IMR-90 (cell line): ENCODE measurements at regions not wholly inside any gene's neighbourhood (a gene's known extent, or its start where the extent isn't known, plus 50 kb on each side); places are given as distances from the start of the nearest gene placed in this dataset.

Experiments used
- ATAC-seq: fragments of 200-7000 bp; cut with Tn5 transposase; 2 replicates; pipeline ENCODE4 v1.9.1; 2020; ENCODE audit warnings: low read depth, mild to moderate bottlenecking, moderate library complexity
- BruUV-seq: library from RNA; stranded (reverse); fragments of 400-500 nt; replicated peaks from 2 replicates; lab custom pipeline; 2021; lab: Mats Ljungman, UMichigan
- CTCF ChIA-PET: fragments of 300-600 bp; formaldehyde crosslinking; extraction: SDS; loops from one replicate; lab custom pipeline; 2021; ENCODE audit warnings: antibody characterized with exemption; lab: Yijun Ruan, JAX
- POLR2A ChIA-PET: fragments of 300-600 bp; sonication (Branson Sonifier 250); formaldehyde crosslinking; loops from one replicate; lab custom pipeline; 2022; ENCODE audit warnings: antibody characterized with exemption; ENCODE audit not compliant: unreplicated experiment; lab: Charles Lee
- DNase-seq: peaks from one replicate; pipeline ENCODE4 v3.0.0; 2013
- H2AFZ ChIP-seq: replicated peaks from 2 replicates; pipeline ENCODE3; 2013; ENCODE audit warnings: low read length, mild to moderate bottlenecking; ENCODE audit not compliant: poor library complexity
- H2AK5ac ChIP-seq: 2 replicates; pipeline ENCODE4 v1.6.1; 2013; ENCODE audit warnings: low read depth, low read length, inconsistent platforms
- H2AK9ac ChIP-seq: replicated peaks from 2 replicates; pipeline ENCODE3; 2013; ENCODE audit warnings: mild to moderate bottlenecking, low read depth, low read length, moderate library complexity; ENCODE audit not compliant: poor library complexity
- H2BK120ac ChIP-seq: 2 replicates; pipeline ENCODE4 v1.6.1; 2013; ENCODE audit warnings: low read depth, low read length, inconsistent platforms
- H2BK15ac ChIP-seq: 3 replicates; pipeline ENCODE4 v1.6.1; 2013; ENCODE audit warnings: low read depth, low read length, inconsistent platforms
- H2BK20ac ChIP-seq: 2 replicates; pipeline ENCODE4 v1.6.1; 2013; ENCODE audit warnings: low read depth, mild to moderate bottlenecking, inconsistent platforms, low read length, moderate library complexity
- H2BK5ac ChIP-seq: 2 replicates; pipeline ENCODE4 v1.6.1; 2013; ENCODE audit warnings: mild to moderate bottlenecking, low read depth, low read length, inconsistent platforms; ENCODE audit not compliant: poor library complexity, severe bottlenecking
- H3K14ac ChIP-seq: replicated peaks from 2 replicates; pipeline ENCODE4 v1.6.1; 2013; ENCODE audit warnings: low read depth, low read length, inconsistent platforms
- H3K18ac ChIP-seq: 2 replicates; pipeline ENCODE4 v1.6.1; 2013; ENCODE audit warnings: low read depth, low read length, control low read depth
- H3K23ac ChIP-seq: 2 replicates; pipeline ENCODE4 v1.6.1; 2013; ENCODE audit warnings: low read depth, low read length, inconsistent platforms
- H3K27ac ChIP-seq: 2 replicates; pipeline ENCODE4 v1.5.1; 2013; ENCODE audit warnings: mild to moderate bottlenecking, control low read depth, low read length; ENCODE audit not compliant: insufficient read depth
- H3K27me3 ChIP-seq: 2 replicates; pipeline ENCODE4 v1.6.1; 2013; ENCODE audit warnings: low read length; ENCODE audit not compliant: control insufficient read depth, insufficient read depth
- H3K36me3 ChIP-seq: 2 replicates; pipeline ENCODE4 v1.6.1; 2013; ENCODE audit warnings: low read length, mixed read lengths; ENCODE audit not compliant: control insufficient read depth, insufficient read depth
- H3K4ac ChIP-seq: 2 replicates; pipeline ENCODE4 v1.6.1; 2013; ENCODE audit warnings: low read depth, low read length, inconsistent platforms
- H3K4me1 ChIP-seq: 2 replicates; pipeline ENCODE4 v1.6.1; 2013; ENCODE audit warnings: low read length, mixed read lengths; ENCODE audit not compliant: control insufficient read depth, insufficient read depth
- H3K4me2 ChIP-seq: 2 replicates; pipeline ENCODE4 v1.6.1; 2013; ENCODE audit warnings: low read depth, mild to moderate bottlenecking, control low read depth, low read length, moderate library complexity
- H3K4me3 ChIP-seq: 2 replicates; pipeline ENCODE4 v1.5.1; 2013; ENCODE audit warnings: low read depth, mild to moderate bottlenecking, control low read depth, low read length, moderate library complexity; ENCODE audit not compliant: insufficient read depth
- H3K56ac ChIP-seq: 2 replicates; pipeline ENCODE4 v1.6.1; 2013; ENCODE audit warnings: low read length, inconsistent platforms; ENCODE audit not compliant: insufficient read depth; ENCODE audit errors: extremely low read depth
- H3K79me1 ChIP-seq, 2 experiments: 2 replicates each; pipeline ENCODE4 v1.6.1; 2013; ENCODE audit warnings: low read length in 2 of 2, inconsistent platforms in 1 of 2, low read depth in 1 of 2
- H3K9ac ChIP-seq: 2 replicates; pipeline ENCODE4 v1.6.1; 2013; ENCODE audit warnings: low read depth, low read length, control low read depth
- H3K9me1 ChIP-seq: 2 replicates; pipeline ENCODE4 v1.6.1; 2013; ENCODE audit warnings: low read length, inconsistent platforms; ENCODE audit not compliant: insufficient read depth
- H3K9me3 ChIP-seq: 2 replicates; pipeline ENCODE4 v1.6.1; 2013; ENCODE audit warnings: low read length; ENCODE audit not compliant: control insufficient read depth, insufficient read depth
- H4K20me1 ChIP-seq: 2 replicates; pipeline ENCODE4 v1.6.1; 2013; ENCODE audit warnings: low read length, inconsistent platforms; ENCODE audit not compliant: insufficient read depth
- H4K5ac ChIP-seq: 2 replicates; pipeline ENCODE4 v1.6.1; 2013; ENCODE audit warnings: mild to moderate bottlenecking, low read depth, low read length, control low read depth
- H4K8ac ChIP-seq, 2 experiments: 2 replicates each; pipeline ENCODE4 v1.6.1; 2013; ENCODE audit warnings: low read depth in 2 of 2, low read length in 2 of 2, control low read depth in 1 of 2, inconsistent platforms in 1 of 2
- H4K91ac ChIP-seq: 2 replicates; pipeline ENCODE4 v1.6.1; 2013; ENCODE audit warnings: low read depth, low read length, inconsistent platforms; ENCODE audit not compliant: insufficient read depth
- CHD1 ChIP-seq: IDR thresholded peaks from 2 replicates; pipeline ENCODE4 v1.6.1; 2012; ENCODE audit warnings: low read depth, low read length, improper control_type of control experiment
- WGBS, 2 experiments: methylation state at CpG; one replicate each; pipeline versions ENCODE4 v1.1.5 to v1.1.7; 2013; ENCODE audit warnings: missing lambda C conversion rate in 2 of 2; ENCODE audit not compliant: insufficient read length in 1 of 2; ENCODE audit errors: extremely low coverage in 2 of 2; 5-methylcytosine and 5-hydroxymethylcytosine counted together
- dilution Hi-C: fragments of 300-500 bp; cut with HindIII; formaldehyde crosslinking; loops from one replicate; pipeline ENCODE4 v1.14.3; 2018; ENCODE audit warnings: low sequenced_read_pairs; ENCODE audit not compliant: unreplicated experiment
- in situ Hi-C: fragments of 300-500 bp; cut with MboI; formaldehyde crosslinking; loops from 3 replicates; pipeline ENCODE4 v1.14.3; 2019; ENCODE audit warnings: low sequenced_read_pairs, inconsistent platforms, mixed read lengths
- intact Hi-C: fragments of 100-400 bp; cut with micrococcal nuclease; formaldehyde crosslinking; loops from 2 replicates; pipeline ENCODE4 v1.10.0; 2022
- TF ChIP-seq, protein P1 (sequence below): fragments of 150-350 bp; IDR thresholded peaks from 2 replicates; pipeline ENCODE4 v1.6.1; 2017; ENCODE audit warnings: mild to moderate bottlenecking, antibody characterized with exemption, low read length, low read depth

DNA sequence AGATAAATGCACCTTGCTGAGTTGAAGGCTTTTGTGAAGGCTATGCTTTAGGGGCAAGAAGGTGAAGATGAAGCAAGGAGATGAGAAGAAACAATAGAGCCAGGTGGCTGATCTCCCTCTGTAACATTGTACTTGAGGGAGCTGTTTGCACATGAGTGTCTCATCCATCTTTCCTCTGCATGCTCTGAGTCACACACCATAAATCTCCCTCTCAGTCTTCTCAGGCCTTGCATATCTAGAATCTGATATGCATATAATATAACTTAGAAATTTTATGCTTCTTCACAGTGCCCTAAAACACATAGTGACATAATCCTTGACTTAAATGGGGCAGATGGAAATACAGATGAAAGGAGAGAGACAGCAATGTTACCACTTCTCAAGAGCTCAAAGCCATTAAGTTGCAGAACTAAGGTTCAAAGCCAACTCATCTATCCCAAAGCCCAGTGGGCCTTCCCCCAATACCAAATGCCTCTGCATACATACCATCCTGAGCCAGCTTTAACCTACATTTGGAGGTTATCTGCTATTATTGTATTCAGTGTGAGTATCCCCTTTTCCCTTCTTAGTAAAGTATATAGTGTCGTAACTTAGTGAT is 62.4 kb upstream of the STXBP5 start:
- Histone ChIP-seq H2BK120ac (no peak overlapping the region), H3K4ac (no peak overlapping the region), H3K9me3 (no peaks in the 10 kb centered on the region), H3K4me2 (no peak overlapping the region), H2BK15ac (no peak overlapping the region), H3K27me3 (no peaks in the 10 kb centered on the region), H4K20me1 (no peaks in the 10 kb centered on the region), H2AK9ac (no peak overlapping the region), H3K27ac (no peak overlapping the region; the same call in 1 of the 2 replicates), H3K36me3 (no peaks in the 10 kb centered on the region), H3K79me1 (no peaks in the 10 kb centered on the region), H4K91ac (no peak overlapping the region), H4K5ac (no peak overlapping the region), H2AK5ac (no peak overlapping the region), H3K9ac (no peak overlapping the region), H3K14ac (no peak overlapping the region), H3K18ac (no peak overlapping the region), H3K23ac (no peak overlapping the region), H2AFZ (no peak overlapping the region), H3K9me1 (no peaks in the 10 kb centered on the region), H3K4me3 (no peak overlapping the region), H2BK20ac (peak overlapping the region; percentile 12; the same call in 1 of the 2 replicates), H3K56ac (no peak overlapping the region), H4K8ac (no peak overlapping the region), H2BK5ac (no peak overlapping the region), H3K4me1 (peaks cover 8% of the 10 kb centered on the region; the same call in 1 of the 2 replicates)
- TF ChIP-seq CHD1: no peak
- TF ChIP-seq, protein P1, sequence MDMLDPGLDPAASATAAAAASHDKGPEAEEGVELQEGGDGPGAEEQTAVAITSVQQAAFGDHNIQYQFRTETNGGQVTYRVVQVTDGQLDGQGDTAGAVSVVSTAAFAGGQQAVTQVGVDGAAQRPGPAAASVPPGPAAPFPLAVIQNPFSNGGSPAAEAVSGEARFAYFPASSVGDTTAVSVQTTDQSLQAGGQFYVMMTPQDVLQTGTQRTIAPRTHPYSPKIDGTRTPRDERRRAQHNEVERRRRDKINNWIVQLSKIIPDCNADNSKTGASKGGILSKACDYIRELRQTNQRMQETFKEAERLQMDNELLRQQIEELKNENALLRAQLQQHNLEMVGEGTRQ: no peak
- BruUV-seq: no TSS peak
- intact Hi-C loops: no loop called here
- in situ Hi-C loops: no loop called here
- no peak; the same call in 1 of the 2 replicates for ATAC-seq
- WGBS, 2 experiments: no CpG with 5 or more reads among the region's 1 CpG
- dilution Hi-C loops: no loop called here
- ChIA-PET POLR2A (no interaction called here), CTCF (interaction anchor here (0.6 kb wide), 1 partner anchor 40 kb away, joined by 3 read pairs; no protein-coding TSS in a partner anchor)
- DNase-seq: peak; percentile 71
